NB4 (cell line): ENCODE measurements at regions not wholly inside any gene's neighbourhood (a gene's known extent, or its start where the extent isn't known, plus 50 kb on each side); places are given as distances from the start of the nearest gene placed in this dataset.

Experiments
- MYC ChIP-seq: IDR thresholded peaks from 2 replicates; pipeline ENCODE4 v1.6.1; 2011; ENCODE audit warnings: low read depth, low read length
- POLR2A ChIP-seq: IDR thresholded peaks from 2 replicates; pipeline ENCODE4 v1.6.1; 2011; ENCODE audit warnings: mild to moderate bottlenecking; ENCODE audit not compliant: insufficient read length; ENCODE audit errors: extremely low read depth
- TF ChIP-seq, protein P1 (sequence below): IDR thresholded peaks from one replicate; pipeline ENCODE4 v1.5.1; 2012; ENCODE audit warnings: low read depth, low read length
- TF ChIP-seq, protein P2 (sequence below): IDR thresholded peaks from 2 replicates; pipeline ENCODE4 v1.6.1; 2011; ENCODE audit warnings: low read depth, low read length

GRCh38 chr12:111228916-111229666 lies 139.8 kb downstream of the PHETA1 start:
- TF ChIP-seq, protein P1, sequence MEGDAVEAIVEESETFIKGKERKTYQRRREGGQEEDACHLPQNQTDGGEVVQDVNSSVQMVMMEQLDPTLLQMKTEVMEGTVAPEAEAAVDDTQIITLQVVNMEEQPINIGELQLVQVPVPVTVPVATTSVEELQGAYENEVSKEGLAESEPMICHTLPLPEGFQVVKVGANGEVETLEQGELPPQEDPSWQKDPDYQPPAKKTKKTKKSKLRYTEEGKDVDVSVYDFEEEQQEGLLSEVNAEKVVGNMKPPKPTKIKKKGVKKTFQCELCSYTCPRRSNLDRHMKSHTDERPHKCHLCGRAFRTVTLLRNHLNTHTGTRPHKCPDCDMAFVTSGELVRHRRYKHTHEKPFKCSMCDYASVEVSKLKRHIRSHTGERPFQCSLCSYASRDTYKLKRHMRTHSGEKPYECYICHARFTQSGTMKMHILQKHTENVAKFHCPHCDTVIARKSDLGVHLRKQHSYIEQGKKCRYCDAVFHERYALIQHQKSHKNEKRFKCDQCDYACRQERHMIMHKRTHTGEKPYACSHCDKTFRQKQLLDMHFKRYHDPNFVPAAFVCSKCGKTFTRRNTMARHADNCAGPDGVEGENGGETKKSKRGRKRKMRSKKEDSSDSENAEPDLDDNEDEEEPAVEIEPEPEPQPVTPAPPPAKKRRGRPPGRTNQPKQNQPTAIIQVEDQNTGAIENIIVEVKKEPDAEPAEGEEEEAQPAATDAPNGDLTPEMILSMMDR = no peak
- TF ChIP-seq MYC = no peak
- TF ChIP-seq POLR2A = no peak
- TF ChIP-seq, protein P2, sequence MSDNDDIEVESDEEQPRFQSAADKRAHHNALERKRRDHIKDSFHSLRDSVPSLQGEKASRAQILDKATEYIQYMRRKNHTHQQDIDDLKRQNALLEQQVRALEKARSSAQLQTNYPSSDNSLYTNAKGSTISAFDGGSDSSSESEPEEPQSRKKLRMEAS = no peak
